GM21619 (cell line): ENCODE measurements at regions not wholly inside any gene's neighbourhood (a gene's known extent, or its start where the extent isn't known, plus 50 kb on each side); places are given as distances from the start of the nearest gene placed in this dataset.

Source experiments
- ATAC-seq: cut with Tn5 transposase; IDR thresholded peaks from one replicate; pipeline ENCODE4 v1.9.1; 2021; ENCODE audit not compliant: unreplicated experiment

- no peak for ATAC-seq
Measured at GRCh38 chr9:17846948-17847655, 268.2 kb downstream of the SH3GL2 start.

GRCh38 chr9:17847908-17848307, 269.0 kb downstream of the SH3GL2 start:
- no peak for ATAC-seq

DNA sequence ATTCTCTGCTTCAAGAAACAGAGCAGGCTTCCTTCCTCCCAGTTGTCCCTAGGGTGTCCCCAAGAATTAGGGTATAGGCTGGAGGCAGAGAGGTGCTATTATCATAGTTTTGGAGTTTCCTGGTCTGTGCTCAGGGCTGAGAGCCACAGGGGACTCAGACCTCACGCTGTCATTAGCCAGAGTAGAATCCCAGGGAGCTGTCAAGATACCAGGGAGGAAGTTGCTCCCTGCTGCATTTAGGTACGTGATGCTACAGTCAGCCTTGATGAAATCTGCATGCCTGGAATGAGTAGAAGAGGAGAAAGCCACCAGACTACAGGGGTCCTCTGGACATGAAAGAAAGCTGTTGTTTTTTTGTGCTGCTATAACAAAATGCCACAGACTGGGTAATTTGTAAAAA, 273.2 kb downstream of the SH3GL2 start:
- ATAC-seq = no peak

DNA sequence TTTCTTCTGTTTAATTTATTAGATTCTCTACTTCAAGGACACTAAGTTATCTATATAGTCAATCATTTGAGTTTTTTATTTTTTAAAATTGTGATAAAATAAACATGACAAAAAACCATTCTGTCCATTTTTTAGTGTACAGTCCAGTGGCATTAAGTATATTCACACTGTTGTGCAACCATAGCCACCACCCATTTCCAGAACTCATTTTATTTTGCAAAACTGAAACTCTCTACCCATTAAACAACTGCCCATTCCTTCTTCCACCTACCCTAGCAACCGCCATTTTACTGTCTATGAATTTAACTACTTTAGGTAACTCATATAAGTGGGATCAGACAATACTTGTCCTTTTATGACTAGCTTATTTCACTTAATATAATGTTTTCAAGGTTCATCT, 275.6 kb downstream of the SH3GL2 start:
- ATAC-seq = no peak

GRCh38 chr9:17856995-17857394, 278.1 kb downstream of the SH3GL2 start:
- ATAC-seq = no peak

DNA sequence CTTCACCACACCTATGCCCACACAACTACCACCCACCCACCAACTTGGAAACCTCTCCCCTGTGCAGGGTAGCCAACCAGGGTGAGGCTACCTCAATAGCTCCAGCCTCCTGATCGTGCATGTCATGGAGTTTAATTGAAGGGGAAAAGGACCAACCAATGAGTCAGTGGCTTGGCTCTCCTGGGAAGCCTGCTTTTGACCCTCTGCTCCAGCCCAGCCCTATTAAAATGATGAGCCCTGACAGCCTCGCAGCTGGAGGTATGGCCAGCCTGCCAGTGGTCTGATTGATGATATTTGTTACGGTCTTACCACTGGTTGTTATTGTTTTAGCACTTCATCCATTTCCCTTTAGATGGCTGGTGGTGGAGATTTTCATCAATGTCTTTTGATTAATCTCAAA, 280.4 kb downstream of the SH3GL2 start:
- ATAC-seq = no peak

GRCh38 chr9:17859987-17860386, 281.1 kb downstream of the SH3GL2 start:
- ATAC-seq = no peak

- no peak for ATAC-seq
Measured at GRCh38 chr9:17862101-17862500, 283.2 kb downstream of the SH3GL2 start.

GRCh38 chr9:17862629-17863028, 283.8 kb downstream of the SH3GL2 start:
- ATAC-seq = no peak

DNA sequence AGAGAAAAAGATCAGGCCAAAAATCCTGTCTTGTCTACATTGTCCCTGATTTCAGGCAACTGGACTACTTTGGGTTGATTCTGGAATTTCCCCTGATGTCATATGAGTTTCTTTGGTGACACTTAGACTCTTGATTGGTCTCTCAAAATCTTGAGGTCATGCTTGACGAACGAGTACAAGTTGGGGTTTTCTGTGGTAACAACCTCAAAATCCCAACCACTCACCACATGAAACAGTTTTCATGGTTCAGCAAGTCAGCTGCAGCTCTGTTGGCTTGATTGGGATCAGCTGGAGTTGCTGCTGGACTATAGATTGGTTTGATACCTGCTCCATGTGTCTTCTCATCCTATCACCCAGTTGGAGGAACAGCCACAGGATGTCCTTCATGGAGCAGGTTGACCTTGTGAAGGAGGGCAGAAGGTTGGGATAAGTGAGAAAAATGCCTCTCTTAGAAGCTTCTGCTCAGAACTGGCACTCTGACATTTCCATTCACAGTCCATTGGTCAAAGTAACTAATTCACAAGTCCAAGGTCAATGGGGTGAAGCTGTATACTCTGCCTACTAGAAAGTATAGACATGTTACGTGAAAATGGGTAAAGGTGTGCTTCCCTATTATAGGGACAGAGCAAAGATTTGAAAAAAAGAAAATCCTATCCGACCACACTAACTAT, 284.5 kb downstream of the SH3GL2 start:
- ATAC-seq = peak; percentile 88

- no peak for ATAC-seq
Measured at GRCh38 chr9:17863924-17864323, 285.1 kb downstream of the SH3GL2 start.

DNA sequence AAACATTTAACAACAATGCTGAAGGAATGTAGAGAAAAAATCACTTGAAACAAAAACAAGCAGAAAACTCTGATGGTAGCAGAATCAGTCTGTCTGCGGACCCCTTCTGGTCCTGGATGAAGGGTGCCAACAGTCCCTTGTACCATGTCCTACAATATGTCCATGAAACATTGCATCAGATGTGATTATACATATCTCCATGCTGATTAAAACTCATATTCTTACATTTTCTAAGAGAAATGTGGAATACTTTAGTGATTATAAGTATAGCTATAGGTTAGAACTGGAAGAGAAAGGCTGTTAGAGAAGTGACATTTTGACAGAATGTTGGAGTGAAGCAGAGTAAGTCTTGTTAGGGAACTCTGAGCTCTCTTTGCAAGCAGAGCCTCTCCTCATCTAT, 286.1 kb downstream of the SH3GL2 start:
- no peak for ATAC-seq

DNA sequence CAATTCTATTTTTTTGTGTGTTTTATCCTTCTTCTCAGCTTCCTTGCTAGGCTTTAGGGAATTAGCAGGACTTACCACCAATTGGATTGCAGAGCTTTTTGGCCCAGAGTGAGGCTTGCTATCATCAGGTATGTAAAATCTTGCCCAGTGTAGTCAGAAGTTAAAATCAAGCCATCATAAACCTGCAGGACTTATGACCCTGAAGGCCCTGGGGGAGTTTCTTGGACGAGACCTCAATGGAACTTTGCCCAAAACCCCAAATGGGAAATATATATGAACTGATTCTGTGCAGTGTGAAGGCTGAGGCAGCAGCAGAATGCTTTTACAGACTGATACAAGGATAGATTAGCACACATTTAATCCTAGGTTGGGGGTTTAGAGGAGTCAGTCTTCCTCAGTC, 287.0 kb downstream of the SH3GL2 start:
- no peak for ATAC-seq

DNA sequence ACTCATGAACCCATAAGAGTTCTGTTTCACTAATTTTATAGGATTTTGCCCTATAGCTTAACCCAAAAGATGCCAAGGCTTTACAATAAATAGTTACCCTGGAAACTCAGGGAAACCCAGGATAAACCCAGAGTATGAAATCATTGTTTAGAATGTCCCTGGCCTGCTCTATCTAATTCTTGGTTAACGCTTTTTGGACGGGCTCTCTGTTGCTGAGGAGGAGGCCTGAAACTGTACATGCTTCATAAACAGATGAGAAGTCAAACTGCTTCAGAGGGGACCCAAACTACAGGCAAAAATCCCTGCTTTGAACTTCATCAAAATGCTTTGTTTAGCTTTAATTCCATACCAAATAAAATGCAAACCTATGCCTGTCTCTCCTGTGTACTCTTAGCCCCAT, 291.9 kb downstream of the SH3GL2 start:
- ATAC-seq = no peak

- ATAC-seq = no peak
Measured at GRCh38 chr9:17871213-17871890, 292.5 kb downstream of the SH3GL2 start.

- ATAC-seq = no peak
Measured at GRCh38 chr9:17875886-17876285, 297.0 kb downstream of the SH3GL2 start.

DNA sequence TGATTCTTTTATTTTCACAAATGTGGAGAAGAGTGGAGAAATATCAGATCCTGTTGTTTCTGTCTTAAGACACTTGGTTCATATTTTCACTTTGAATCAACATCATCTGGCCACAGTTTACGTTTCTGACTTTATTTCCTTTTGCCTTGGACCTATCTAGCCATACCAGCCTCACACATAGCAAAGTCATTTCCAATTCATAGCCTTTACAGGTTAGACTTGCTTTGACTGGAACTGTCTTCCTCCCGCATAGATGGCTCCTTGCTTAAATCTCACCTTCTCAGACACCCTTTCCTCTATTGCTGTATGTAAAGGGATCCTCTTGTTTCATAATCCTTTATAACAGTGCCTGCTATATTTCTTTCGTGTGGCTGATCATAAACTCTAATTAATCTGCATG, 297.8 kb downstream of the SH3GL2 start:
- ATAC-seq = no peak

DNA sequence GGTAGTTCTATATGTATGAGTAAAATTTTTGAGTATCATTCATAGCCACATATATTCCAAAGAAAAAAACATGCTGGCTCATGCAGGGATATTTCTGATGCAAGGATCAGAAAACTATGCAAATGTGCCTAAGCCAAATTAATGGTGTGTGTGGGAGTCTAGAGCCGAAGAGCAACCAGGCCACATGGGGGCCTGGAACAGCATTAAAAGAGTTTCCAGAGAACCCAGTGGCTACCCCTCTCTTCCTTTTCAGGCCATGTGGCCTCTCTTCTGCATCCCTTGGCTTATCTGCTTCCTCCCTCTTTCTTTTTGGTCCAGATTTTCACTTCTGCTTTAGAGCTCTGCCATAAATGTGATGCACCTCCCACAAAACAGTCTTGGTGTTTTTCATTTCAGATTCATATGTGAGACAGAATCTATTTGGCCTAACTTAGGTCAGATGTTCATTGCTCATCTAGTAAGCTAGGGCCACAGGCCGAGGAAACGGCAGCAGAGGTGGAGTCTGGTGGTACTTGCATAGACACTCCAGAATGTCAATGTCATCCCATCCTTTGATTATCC, 300.0 kb downstream of the SH3GL2 start:
- no peak for ATAC-seq

- no peak for ATAC-seq
Measured at GRCh38 chr9:17881371-17881770, 302.5 kb downstream of the SH3GL2 start.

DNA sequence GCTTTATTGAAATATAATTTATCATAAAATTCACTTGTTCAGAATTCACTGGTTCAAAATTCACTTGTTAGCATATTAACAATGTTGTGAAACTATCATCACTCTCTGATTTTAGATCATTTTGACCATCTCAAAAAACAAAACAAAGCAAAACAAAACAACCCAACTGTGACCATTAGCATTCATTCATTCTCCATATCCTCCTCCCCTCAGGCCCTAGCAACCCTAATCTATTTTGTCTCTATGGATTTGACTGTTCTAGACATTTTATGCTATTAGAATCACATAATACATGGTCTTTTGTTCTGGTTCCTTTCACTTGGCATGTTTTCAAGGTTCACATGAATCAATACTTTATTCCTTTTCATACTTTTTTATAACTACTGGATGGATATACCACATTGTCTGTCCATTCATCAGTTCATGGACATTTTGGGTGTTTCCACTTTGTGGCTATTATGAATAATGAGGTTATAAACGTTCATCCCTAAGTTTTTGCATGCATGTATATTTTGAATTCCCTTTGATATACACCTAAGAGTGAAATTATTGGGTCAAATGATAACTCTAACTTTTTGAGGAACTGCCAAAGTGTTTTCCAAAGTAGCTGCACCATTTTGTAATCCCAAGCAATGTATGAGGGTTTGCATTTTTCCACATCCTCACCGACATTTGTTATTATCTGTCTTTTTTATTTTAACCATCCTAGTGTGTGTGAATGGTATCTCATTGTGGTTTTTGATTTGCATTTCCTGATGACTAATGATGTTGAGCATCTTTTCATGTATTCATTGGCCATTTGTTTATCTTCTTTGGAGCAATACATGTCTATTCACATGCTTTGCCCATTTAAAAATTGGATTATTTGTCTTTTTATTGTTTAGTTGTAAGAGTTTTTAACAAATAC, 304.1 kb downstream of the SH3GL2 start:
- ATAC-seq = no peak

- no peak for ATAC-seq
Measured at GRCh38 chr9:17888066-17888465, 309.2 kb downstream of the SH3GL2 start.
